ENCODE measurements at regions not wholly inside any gene's neighbourhood (a gene's known extent, or its start where the extent isn't known, plus 50 kb on each side); places are given as distances from the start of the nearest gene placed in this dataset.
"Not testable (repeated sequence)": the region's sequence is repeated elsewhere in the genome, so short reads cannot be mapped to it uniquely, and the experiment has no call there.

- Histone ChIP-seq H3K27me3 (no peaks in the 10 kb centered on the region), H3K4me2 (no peak overlapping the region), H3K4me1 (peaks cover 21 to 34% (median 25%) of the 10 kb centered on the region in 10 experiments), H4K20me1 (no peaks in the 10 kb centered on the region), H3K36me3 (no peaks in the 10 kb centered on the region), H3K9me3 (replicated peaks in 1 of 11) (peaks cover 0 to 13% (median 5%) of the 10 kb centered on the region in 11 experiments; a peak in 14 of 22 replicates), H3K27ac (no peak overlapping the region), H3K9ac (no peak overlapping the region), H3K4me3 (no peak overlapping the region)
- TF ChIP-seq Cebpa-rat (IDR thresholded peaks at IDR 0.05): no peak
These were observed 78.2 kb upstream of the CHST15 start for GRCh38 chr10:124171561-124171960.

GRCh38 chr10:124170631-124171030, 77.2 kb upstream of the CHST15 start:
- Histone ChIP-seq H3K9me3 (replicated peaks in 1 of 11) (peaks cover 0 to 19% (median 6%) of the 10 kb centered on the region in 11 experiments; a peak in 14 of 22 replicates), H3K27ac (no peak overlapping the region), H3K4me1 (peaks cover 12 to 24% (median 16%) of the 10 kb centered on the region in 10 experiments), H3K9ac (no peak overlapping the region), H3K4me3 (no peak overlapping the region), H3K27me3 (no peaks in the 10 kb centered on the region), H4K20me1 (no peaks in the 10 kb centered on the region), H3K36me3 (no peaks in the 10 kb centered on the region), H3K4me2 (no peak overlapping the region)
- no peak for TF ChIP-seq Cebpa-rat (IDR thresholded peaks at IDR 0.05)

- no peak overlapping the region for H3K4me2 ChIP-seq
- H4K20me1 ChIP-seq: no peaks in the 10 kb centered on the region
- peaks cover 0 to 19% (median 6%) of the 10 kb centered on the region in 11 experiments; a peak in 14 of 22 replicates for H3K9me3 ChIP-seq (replicated peaks in 1 of 11)
- H3K27ac ChIP-seq: no peak overlapping the region
- peaks cover 0 to 10% (median 1%) of the 10 kb centered on the region in 10 experiments; a peak in 9 of 20 replicates for H3K4me1 ChIP-seq
- H3K27me3 ChIP-seq: no peaks in the 10 kb centered on the region
- no peak overlapping the region for H3K9ac ChIP-seq
- H3K4me3 ChIP-seq: no peak overlapping the region
- H3K36me3 ChIP-seq: no peaks in the 10 kb centered on the region
- no peak for TF ChIP-seq Cebpa-rat (IDR thresholded peaks at IDR 0.05)
These were observed 75.8 kb upstream of the CHST15 start for GRCh38 chr10:124168991-124169802.

GRCh38 chr10:124168581-124168980, 75.2 kb upstream of the CHST15 start:
- Histone ChIP-seq H3K9me3 (replicated peaks in 1 of 11) (peaks cover 0 to 19% (median 6%) of the 10 kb centered on the region in 11 experiments; a peak in 14 of 22 replicates), H3K4me1 (peaks cover 0 to 9% (median 2%) of the 10 kb centered on the region in 10 experiments; a peak in 8 of 20 replicates), H3K27me3 (no peaks in the 10 kb centered on the region), H3K4me3 (no peak overlapping the region), H3K27ac (no peak overlapping the region), H3K9ac (no peak overlapping the region), H4K20me1 (no peaks in the 10 kb centered on the region), H3K36me3 (no peaks in the 10 kb centered on the region), H3K4me2 (no peak overlapping the region)
- no peak for TF ChIP-seq Cebpa-rat (IDR thresholded peaks at IDR 0.05)

GRCh38 chr10:124167925-124168324, 74.5 kb upstream of the CHST15 start:
- H3K4me2 ChIP-seq, H4K20me1 ChIP-seq: not testable (repeated sequence)

GRCh38 chr10:124166431-124167125, 73.2 kb upstream of the CHST15 start:
- Histone ChIP-seq H3K4me1 (peaks cover 0 to 17% (median 9%) of the 10 kb centered on the region in 10 experiments; a peak in 13 of 20 replicates), H3K27me3 (no peaks in the 10 kb centered on the region), H3K27ac (no peak overlapping the region), H3K36me3 (no peaks in the 10 kb centered on the region), H3K4me2 (no peak overlapping the region), H3K4me3 (no peak overlapping the region), H3K9ac (no peak overlapping the region), H3K9me3 (replicated peaks in 1 of 11) (peaks cover 0 to 19% (median 6%) of the 10 kb centered on the region in 11 experiments; a peak in 14 of 22 replicates), H4K20me1 (no peaks in the 10 kb centered on the region)
- no peak for TF ChIP-seq Cebpa-rat (IDR thresholded peaks at IDR 0.05)

More at GRCh38 chr10:124167925-124168324, 74.5 kb upstream of the CHST15 start:
- peaks cover 0 to 19% (median 6%) of the 10 kb centered on the region in 11 experiments; a peak in 14 of 22 replicates for H3K9me3 ChIP-seq (replicated peaks in 1 of 11)
- H3K4me3 ChIP-seq, H3K4me1 ChIP-seq, H3K27me3 ChIP-seq, H3K27ac ChIP-seq, H3K36me3 ChIP-seq, H3K9ac ChIP-seq: not testable (repeated sequence)

- peaks cover 4 to 23% (median 15%) of the 10 kb centered on the region in 10 experiments; a peak in 18 of 20 replicates for H3K4me1 ChIP-seq
- H3K27ac ChIP-seq: no peak overlapping the region
- no peak for TF ChIP-seq Cebpa-rat (IDR thresholded peaks at IDR 0.05)
- no peak overlapping the region for H3K9ac ChIP-seq
- H3K36me3 ChIP-seq: no peaks in the 10 kb centered on the region
- H3K27me3 ChIP-seq: no peaks in the 10 kb centered on the region
- no peak overlapping the region for H3K4me2 ChIP-seq
- no peaks in the 10 kb centered on the region for H4K20me1 ChIP-seq
- H3K4me3 ChIP-seq: no peak overlapping the region
- H3K9me3 ChIP-seq (replicated peaks in 1 of 11): peaks cover 0 to 19% (median 6%) of the 10 kb centered on the region in 11 experiments; a peak in 14 of 22 replicates
These were observed 72.4 kb upstream of the CHST15 start for GRCh38 chr10:124165827-124166226.

GRCh38 chr10:124165311-124165710, 71.9 kb upstream of the CHST15 start:
- no peak for TF ChIP-seq Cebpa-rat (IDR thresholded peaks at IDR 0.05)
- H3K4me2 ChIP-seq: no peak overlapping the region
- no peaks in the 10 kb centered on the region for H3K27me3 ChIP-seq
- peaks cover 0 to 19% (median 6%) of the 10 kb centered on the region in 11 experiments; a peak in 14 of 22 replicates for H3K9me3 ChIP-seq (replicated peaks in 1 of 11)
- peaks cover 4 to 24% (median 19%) of the 10 kb centered on the region in 10 experiments; a peak in 19 of 20 replicates for H3K4me1 ChIP-seq
- no peak overlapping the region for H3K9ac ChIP-seq
- H3K36me3 ChIP-seq: no peaks in the 10 kb centered on the region
- no peak overlapping the region for H3K27ac ChIP-seq
- H3K4me3 ChIP-seq: no peak overlapping the region
- H4K20me1 ChIP-seq: no peaks in the 10 kb centered on the region

GRCh38 chr10:124164264-124164663, 70.9 kb upstream of the CHST15 start:
- peaks cover 9 to 34% (median 29%) of the 10 kb centered on the region in 10 experiments for H3K4me1 ChIP-seq
- H3K27me3 ChIP-seq: no peaks in the 10 kb centered on the region
- H3K4me2 ChIP-seq: peak overlapping the region in 1 of 11 experiments; percentile 7; a peak in 3 of 22 replicates
- TF ChIP-seq Cebpa-rat (IDR thresholded peaks at IDR 0.05): no peak
- H3K36me3 ChIP-seq: no peaks in the 10 kb centered on the region
- H4K20me1 ChIP-seq: no peaks in the 10 kb centered on the region
- H3K9me3 ChIP-seq (replicated peaks in 1 of 11): peaks cover 0 to 19% (median 6%) of the 10 kb centered on the region in 11 experiments; a peak in 15 of 22 replicates
- no peak overlapping the region for H3K9ac ChIP-seq
- H3K27ac ChIP-seq: no peak overlapping the region
- H3K4me3 ChIP-seq: no peak overlapping the region
